GM12873 (cell line): ENCODE measurements at regions not wholly inside any gene's neighbourhood (a gene's known extent, or its start where the extent isn't known, plus 50 kb on each side); places are given as distances from the start of the nearest gene placed in this dataset.

Source experiments
- TF ChIP-seq, protein P1 (sequence below): IDR thresholded peaks from 2 replicates; pipeline ENCODE4 v1.5.1; 2012; ENCODE audit warnings: low read depth, mild to moderate bottlenecking, moderate library complexity, low read length, control low read depth; ENCODE audit not compliant: insufficient read depth; ENCODE audit errors: missing control alignments

DNA sequence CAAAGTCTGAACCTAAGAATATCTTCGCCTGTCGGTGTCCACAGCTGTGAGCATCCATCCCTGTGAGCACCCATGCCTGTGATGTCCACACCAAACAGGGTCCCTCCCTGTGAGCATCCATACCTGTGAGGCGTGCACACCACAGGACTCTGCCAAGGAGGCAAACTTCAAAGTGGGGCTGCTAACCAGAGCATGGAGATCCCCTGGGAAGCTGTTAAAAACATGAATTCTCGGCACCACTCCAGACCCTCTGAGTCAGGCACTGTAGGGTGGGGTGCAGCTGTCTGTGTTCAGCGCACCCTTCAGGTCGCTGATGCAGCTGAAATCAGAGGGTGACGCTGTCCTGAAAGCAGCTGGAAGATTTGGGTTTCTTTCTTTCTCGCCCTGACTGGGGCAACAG is 85.4 kb upstream of the NXT1 start:
- TF ChIP-seq, protein P1, sequence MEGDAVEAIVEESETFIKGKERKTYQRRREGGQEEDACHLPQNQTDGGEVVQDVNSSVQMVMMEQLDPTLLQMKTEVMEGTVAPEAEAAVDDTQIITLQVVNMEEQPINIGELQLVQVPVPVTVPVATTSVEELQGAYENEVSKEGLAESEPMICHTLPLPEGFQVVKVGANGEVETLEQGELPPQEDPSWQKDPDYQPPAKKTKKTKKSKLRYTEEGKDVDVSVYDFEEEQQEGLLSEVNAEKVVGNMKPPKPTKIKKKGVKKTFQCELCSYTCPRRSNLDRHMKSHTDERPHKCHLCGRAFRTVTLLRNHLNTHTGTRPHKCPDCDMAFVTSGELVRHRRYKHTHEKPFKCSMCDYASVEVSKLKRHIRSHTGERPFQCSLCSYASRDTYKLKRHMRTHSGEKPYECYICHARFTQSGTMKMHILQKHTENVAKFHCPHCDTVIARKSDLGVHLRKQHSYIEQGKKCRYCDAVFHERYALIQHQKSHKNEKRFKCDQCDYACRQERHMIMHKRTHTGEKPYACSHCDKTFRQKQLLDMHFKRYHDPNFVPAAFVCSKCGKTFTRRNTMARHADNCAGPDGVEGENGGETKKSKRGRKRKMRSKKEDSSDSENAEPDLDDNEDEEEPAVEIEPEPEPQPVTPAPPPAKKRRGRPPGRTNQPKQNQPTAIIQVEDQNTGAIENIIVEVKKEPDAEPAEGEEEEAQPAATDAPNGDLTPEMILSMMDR, result no peak

- TF ChIP-seq, protein P1, result no peak
Observed at GRCh38 chr20:23264545-23264944, 86.0 kb upstream of the NXT1 start.

DNA sequence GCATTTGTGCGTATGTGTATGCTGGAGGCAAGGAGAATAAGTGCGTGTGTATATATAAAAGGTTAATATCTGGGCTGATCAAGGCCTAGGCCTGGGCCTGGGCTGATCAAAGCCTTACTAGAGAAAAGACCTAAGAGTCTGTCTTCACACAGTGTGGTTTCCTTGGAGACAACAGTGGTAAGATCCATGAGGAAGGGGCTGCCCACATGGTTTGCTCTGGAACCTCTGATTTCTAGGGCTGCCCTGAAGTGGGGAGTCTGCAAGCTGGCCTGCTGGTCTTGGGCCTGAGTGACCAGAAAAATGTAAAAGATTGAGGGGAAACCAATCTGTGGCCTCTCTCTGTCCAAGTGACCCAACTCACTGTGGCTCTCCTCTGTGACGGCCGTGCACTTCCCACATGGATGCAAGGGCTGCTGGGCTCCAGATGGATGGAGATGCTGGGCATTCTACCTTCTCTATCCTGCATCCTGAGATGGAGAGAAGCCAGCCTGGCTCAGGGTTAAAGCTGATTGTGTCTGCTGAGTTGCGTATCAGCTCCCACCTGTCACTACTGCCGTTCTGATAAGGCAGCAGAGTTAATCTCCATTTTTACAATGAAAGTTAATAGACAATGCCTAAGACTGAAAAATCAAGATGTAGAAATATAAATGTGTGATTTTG is 90.3 kb upstream of the NXT1 start:
- TF ChIP-seq, protein P1, result no peak

GRCh38 chr20:23258747-23259121 is 91.9 kb upstream of the NXT1 start:
- TF ChIP-seq, protein P1, result no peak

DNA sequence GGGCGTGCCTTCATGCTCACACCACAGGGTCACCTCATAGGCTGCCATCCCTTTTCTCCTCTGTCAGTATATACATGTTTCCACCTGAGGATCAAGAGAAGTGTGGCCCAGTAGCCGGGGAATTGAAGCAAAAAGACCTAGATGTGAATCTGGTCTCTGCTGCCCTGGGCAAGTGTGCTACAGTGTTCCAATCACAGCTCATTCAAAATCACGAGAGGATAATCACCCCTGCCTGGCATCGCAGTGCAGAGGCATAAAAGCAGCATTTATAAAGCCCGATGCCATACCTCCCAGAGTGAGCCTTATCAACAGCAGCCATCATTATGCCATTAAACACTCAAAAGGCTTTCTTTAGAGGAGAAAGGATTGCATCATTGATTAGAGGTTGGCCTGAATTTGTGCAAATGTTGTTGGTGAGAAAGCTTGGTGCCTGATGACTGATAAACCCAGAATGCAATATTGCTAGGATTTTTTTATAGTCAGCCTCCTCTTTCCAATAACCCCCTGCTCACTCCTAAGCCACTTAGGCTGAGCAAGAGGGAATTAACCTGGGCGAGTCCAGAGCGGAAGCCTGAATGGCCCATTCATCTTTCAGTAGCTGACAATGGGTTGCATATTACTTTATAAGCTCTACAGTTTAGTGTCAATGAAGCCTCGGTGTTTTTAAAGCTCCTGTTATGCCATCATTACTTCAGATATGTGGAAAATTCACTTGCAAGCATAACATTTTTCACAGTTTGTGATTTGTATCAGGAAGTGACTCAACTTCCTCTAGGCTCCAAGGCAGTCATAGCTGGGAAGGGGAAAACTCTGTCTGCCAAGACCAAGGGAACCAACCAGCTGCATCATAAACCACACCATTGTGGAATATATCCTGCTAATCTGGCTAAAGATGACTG is 92.5 kb upstream of the NXT1 start:
- TF ChIP-seq, protein P1, result no peak

DNA sequence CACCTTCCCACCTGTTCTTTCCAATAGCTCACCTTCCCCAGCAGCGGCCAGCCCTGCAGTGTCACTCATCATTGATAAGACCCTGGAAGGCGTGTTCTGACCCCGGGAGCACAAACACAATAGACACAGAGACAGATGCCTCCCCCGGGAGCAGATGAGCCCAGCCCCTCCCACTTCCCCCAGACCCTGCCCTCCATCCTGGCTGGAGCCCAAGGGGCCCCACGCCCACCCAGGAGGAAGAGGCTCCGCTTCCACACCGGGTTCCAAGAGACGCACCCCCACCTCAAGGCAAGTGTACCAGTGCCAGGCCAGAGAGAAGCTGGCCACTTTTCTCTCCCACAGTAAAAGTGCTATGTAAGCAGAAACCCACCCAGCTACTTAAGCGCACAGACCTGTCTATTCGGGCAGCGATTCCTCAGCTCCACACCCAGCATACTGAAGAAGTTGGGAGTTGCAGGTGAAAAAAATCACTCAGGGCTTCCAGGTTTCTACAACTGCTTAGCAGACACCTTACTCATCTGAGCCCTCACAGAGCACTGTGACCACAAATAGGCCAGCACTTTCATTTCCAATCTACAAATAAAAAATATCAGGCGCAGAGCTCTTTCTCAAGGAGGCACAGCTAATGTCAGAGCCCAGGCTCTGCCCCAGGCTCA is 93.4 kb upstream of the NXT1 start:
- TF ChIP-seq, protein P1, result no peak
